ENCODE measurements at regions not wholly inside any gene's neighbourhood (a gene's known extent, or its start where the extent isn't known, plus 50 kb on each side); places are given as distances from the start of the nearest gene placed in this dataset.

GRCh38 chr13:93174260-93174659 is 52.3 kb upstream of the GPC6 start:
- Mint-ChIP-seq H3K9me3 (peaks cover 13% of the 10 kb centered on the region), H3K36me3 (ENCODE audit: low read depth) (no peaks in the 10 kb centered on the region), H3K4me1 (ENCODE audit: low read depth) (no peaks in the 10 kb centered on the region), H3K27ac (no peak overlapping the region), H3K4me3 (no peak overlapping the region), H3K27me3 (no peaks in the 10 kb centered on the region)
- Histone ChIP-seq H3K4me1 (ENCODE audit: insufficient read depth, low read length) (no peaks in the 10 kb centered on the region), H3K27ac (ENCODE audit: low read depth in 1 of 2, low read length in 2 of 2) (no peak overlapping the region), H3K9me3 (ENCODE audit: control insufficient read depth in 1 of 2, insufficient read depth in 1 of 2, low read length in 2 of 2) (peaks cover 0 to 4% of the 10 kb centered on the region in 2 experiments), H3K36me3 (ENCODE audit: insufficient read depth, low read length) (no peaks in the 10 kb centered on the region), H3K27me3 (ENCODE audit: control insufficient read depth in 1 of 2, insufficient read depth in 2 of 2, low read length in 2 of 2) (no peaks in the 10 kb centered on the region), H3K4me3 (ENCODE audit: low read length) (no peak overlapping the region)
- ATAC-seq (ENCODE audit: poor library complexity) (no peak), DNase-seq (no peak)
- ChIA-PET POLR2A (no interaction called here), CTCF (no interaction called here)
- no peak for TF ChIP-seq CTCF (IDR thresholded peaks at IDR 0.05)
- intact Hi-C loops (cut with DNase I, micrococcal nuclease), result no loop called here
